ENCODE measurements at regions not wholly inside any gene's neighbourhood (a gene's known extent, or its start where the extent isn't known, plus 50 kb on each side); places are given as distances from the start of the nearest gene placed in this dataset.

GRCh38 chr3:4908433-4909156 is 70.6 kb upstream of the BHLHE40 start:
- TF ChIP-seq CTCF (IDR thresholded peaks at IDR 0.05): no peak
- no peak for TF ChIP-seq EZH2 (IDR thresholded peaks at IDR 0.05)
